Epithelial cell of esophagus (primary cell): ENCODE measurements at regions not wholly inside any gene's neighbourhood (a gene's known extent, or its start where the extent isn't known, plus 50 kb on each side); places are given as distances from the start of the nearest gene placed in this dataset.
"Not testable (repeated sequence)": the region's sequence is repeated elsewhere in the genome, so short reads cannot be mapped to it uniquely, and the experiment has no call there.

Source experiments
- DNase-seq: peaks from one replicate; pipeline ENCODE4 v3.0.0; 2010; ENCODE audit warnings: low read depth
- H3K4me3 ChIP-seq: 2 replicates; pipeline ENCODE4 v1.5.1; 2011; ENCODE audit warnings: mild to moderate bottlenecking, low read length, control low read depth
- TF ChIP-seq, protein P1 (sequence below): IDR thresholded peaks from 2 replicates; pipeline ENCODE4 v1.5.1; 2011; ENCODE audit warnings: low read depth, mild to moderate bottlenecking, low read length, control low read depth, inconsistent platforms; ENCODE audit not compliant: insufficient read depth; ENCODE audit errors: missing control alignments

DNA sequence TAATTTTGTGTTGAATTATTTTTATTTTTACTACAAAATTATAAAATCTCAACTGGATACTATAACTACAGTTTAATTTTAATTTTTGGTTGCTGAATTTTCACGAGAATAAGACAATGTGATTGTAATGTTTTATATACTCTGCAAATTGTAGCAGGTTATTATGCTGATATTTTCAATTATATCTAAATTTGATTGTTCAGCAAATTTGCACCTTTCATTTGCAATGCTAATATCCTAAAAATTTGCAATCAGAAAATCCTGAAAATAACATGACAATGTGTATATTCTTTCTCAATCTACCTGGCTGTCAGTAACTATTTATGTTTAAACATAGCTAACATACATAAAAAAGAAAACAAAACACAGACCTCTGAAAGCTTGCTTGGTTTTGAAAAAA is 932.2 kb upstream of the LRFN5 start:
- no peak for DNase-seq
- TF ChIP-seq, protein P1, sequence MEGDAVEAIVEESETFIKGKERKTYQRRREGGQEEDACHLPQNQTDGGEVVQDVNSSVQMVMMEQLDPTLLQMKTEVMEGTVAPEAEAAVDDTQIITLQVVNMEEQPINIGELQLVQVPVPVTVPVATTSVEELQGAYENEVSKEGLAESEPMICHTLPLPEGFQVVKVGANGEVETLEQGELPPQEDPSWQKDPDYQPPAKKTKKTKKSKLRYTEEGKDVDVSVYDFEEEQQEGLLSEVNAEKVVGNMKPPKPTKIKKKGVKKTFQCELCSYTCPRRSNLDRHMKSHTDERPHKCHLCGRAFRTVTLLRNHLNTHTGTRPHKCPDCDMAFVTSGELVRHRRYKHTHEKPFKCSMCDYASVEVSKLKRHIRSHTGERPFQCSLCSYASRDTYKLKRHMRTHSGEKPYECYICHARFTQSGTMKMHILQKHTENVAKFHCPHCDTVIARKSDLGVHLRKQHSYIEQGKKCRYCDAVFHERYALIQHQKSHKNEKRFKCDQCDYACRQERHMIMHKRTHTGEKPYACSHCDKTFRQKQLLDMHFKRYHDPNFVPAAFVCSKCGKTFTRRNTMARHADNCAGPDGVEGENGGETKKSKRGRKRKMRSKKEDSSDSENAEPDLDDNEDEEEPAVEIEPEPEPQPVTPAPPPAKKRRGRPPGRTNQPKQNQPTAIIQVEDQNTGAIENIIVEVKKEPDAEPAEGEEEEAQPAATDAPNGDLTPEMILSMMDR, result no peak
- no peak overlapping the region for H3K4me3 ChIP-seq

DNA sequence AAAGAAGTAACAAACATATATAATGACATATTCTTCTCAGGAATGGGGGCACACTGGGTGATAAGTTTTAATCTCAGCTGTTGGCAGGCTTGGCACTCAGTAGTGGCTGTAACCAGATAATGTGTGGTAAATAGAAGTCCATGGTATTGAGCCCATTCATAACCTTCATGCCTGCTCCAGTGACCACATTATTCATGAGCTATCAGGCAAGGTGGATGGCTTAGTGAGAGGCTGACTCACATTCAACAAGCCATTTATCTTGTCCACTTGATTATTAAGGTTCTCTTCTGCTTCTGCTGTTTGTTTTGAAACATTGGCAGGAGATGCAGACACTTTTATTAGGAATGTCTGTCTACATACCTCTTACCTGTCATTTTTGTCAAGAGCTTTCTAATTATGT is 950.4 kb upstream of the LRFN5 start:
- H3K4me3 ChIP-seq, result no peak overlapping the region
- TF ChIP-seq, protein P1, result no peak
- no peak for DNase-seq

DNA sequence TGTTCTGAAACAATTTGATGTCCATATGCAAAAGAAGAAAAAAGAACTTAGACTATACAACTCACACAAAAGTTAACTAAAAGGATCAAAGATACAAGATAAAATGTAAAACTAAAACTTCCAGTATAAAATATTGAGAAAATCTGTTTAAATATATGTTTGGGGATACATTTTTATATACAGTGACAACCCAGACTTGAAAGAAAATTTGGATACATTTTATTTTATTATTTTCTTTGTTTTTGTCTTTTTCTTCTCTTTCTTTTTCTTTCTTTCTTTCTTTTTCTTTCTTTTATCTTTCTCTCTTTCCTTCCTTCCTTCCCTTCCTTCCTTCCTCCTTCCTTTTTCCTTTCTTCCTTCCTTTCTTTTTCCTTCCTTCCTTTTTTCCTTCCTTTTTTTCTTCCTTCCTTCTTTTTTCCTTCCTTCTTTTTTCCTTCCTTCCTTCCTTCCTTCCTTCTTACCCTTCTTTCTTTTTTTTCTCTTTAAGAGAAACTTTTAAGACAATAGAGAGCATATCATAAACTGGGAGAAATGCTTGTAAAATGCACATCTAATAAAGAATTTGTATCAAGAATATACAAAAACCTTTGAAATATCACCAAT is 954.5 kb upstream of the LRFN5 start:
- no peak overlapping the region for H3K4me3 ChIP-seq
- TF ChIP-seq, protein P1, result no peak

DNA sequence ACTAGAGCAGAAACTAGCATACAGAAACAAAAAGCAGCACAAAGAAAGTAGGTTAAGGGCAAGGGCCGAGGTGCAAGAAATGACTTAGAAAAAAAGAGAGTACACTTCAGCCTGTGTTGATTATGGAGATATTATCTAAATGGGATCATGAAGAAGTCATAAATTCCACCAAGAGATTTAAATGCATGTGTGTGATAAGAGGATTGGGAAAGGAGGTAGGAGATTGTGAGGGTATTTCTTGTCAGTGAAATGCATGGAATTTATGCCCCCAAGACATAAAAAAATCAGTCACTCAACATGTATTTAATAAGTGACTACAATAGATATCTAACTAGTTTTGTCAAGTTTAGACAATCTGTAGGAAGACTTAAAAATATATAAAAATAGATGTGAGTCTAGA is 976.2 kb upstream of the LRFN5 start:
- TF ChIP-seq, protein P1, result no peak
- DNase-seq, result no peak
- H3K4me3 ChIP-seq, result no peak overlapping the region

More for the DNA sequence above, 954.5 kb upstream of the LRFN5 start:
- DNase-seq, result no peak

DNA sequence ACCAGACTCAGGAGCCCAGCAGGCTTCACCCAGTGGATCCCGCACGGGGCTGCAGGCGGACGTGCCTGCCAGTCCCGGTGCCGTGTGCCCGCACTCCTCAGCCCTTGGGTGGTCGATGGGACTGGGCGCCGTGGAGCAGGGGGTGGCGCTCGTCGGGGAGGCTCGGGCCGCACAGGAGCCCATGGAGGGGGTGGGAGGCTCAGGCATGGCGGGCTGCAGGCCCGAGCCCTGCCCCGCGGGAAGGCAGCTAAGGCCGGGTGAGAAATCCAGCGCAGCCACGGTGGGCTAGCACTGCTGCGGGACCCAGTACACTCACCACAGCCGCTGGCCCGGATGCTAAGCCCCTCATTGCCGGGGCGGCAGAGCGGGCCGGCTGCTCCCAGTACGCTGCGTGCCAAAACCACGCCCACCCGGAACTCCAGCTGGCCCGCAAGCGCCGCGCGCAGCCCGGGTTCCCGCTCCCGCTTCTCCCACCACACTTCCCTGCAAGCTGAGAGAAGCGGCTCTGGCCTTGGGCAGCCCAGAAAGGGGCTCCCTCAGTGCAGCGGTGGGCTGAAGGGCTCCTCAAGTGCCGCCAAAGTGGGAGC is 977.0 kb upstream of the LRFN5 start:
- not testable (repeated sequence) for H3K4me3 ChIP-seq, DNase-seq

DNA sequence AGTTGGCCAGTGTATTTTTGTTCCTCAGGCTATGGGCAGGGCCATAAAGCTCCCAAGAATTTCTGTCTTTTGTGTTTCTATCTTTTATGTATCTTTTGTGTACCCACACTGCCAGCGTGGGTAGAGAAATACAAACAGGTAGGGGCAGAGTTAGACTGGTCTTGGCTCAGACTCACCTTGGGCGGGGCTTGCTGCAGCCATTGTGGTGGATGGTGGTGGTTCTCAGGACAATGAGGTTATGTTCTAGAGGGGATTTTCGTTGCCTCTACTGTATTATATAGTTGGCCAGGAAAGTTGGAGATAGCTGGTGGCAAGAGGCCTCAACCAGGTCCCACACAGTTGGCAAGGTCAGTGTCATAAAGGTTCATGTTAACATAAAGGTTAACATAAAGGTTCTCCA is 977.5 kb upstream of the LRFN5 start:
- no peak for DNase-seq
- TF ChIP-seq, protein P1, result no peak
- H3K4me3 ChIP-seq, result no peak overlapping the region

DNA sequence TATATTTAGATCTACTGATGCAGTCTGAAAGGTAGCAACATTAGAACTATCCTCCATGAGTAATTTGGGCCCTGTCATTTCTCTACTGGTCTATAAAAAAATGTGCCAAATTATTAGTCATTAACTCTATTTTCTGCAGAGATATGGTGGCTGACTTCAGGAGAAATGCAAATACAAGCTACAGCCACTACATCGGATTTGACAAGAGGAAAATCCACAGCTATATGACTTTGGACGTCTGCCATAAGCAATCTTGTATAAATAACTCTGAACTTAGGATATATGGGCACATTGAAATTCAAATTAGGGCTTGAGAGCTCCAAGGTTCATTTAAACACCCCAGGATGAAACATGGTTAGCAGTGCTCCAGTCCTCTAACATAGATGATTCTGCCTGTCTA is 983.0 kb upstream of the LRFN5 start:
- DNase-seq, result no peak
- TF ChIP-seq, protein P1, result no peak
- H3K4me3 ChIP-seq, result no peak overlapping the region
